ENCODE measurements at regions not wholly inside any gene's neighbourhood (a gene's known extent, or its start where the extent isn't known, plus 50 kb on each side); places are given as distances from the start of the nearest gene placed in this dataset.

DNA sequence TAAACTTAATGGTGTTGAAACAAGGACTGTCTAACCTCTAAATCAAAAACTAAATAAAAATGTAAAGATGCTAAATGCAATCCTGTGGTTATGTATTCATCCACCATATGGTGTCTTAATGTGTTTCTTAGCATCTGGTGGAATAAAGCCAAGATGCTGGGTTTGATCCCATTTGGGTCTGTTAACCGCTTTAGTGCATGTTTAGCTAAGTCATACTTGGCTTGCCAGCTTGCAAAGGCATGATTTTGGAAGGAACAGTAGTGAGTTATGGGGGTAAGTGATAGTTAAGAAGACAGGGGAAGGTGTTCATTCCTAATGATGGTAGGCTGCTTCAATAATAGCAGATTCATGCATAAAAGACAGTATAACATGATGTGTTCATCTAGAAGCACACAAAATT, 139.0 kb upstream of the SLC27A6 start:
- Histone ChIP-seq H3K9me3 (ENCODE audit: control insufficient read depth, low read depth, low read length) (no peaks in the 10 kb centered on the region), H3K9ac (ENCODE audit: control insufficient read depth, extremely low read depth, insufficient read depth, low read length) (no peak overlapping the region), H3K79me2 (ENCODE audit: control insufficient read depth, insufficient read depth, low read length) (no peaks in the 10 kb centered on the region), H3K4me1 (ENCODE audit: control insufficient read depth, extremely low read depth, insufficient read depth, low read length) (no peaks in the 10 kb centered on the region), H2AFZ (ENCODE audit: control insufficient read depth, low read length) (no peak overlapping the region), H3K9me1 (ENCODE audit: control insufficient read depth, extremely low read depth, insufficient read depth, low read length) (no peaks in the 10 kb centered on the region), H3K36me3 (ENCODE audit: control insufficient read depth in 2 of 2, extremely low read depth in 1 of 2, insufficient read depth in 2 of 2, low read length in 2 of 2) (no peaks in the 10 kb centered on the region), H3K4me2 (ENCODE audit: control insufficient read depth, extremely low read depth, insufficient read depth, low read depth, low read length) (no peak overlapping the region), H4K20me1 (ENCODE audit: control insufficient read depth, extremely low read depth, insufficient read depth, low read length) (no peaks in the 10 kb centered on the region), H3K27ac (ENCODE audit: control insufficient read depth, insufficient read depth, low read length) (no peak overlapping the region), H3K4me3 (ENCODE audit: control insufficient read depth in 2 of 3, extremely low read depth in 1 of 3, insufficient read depth in 2 of 3, low read depth in 1 of 3, low read length in 3 of 3) (no peak overlapping the region), H3K27me3 (ENCODE audit: control insufficient read depth, extremely low read depth, insufficient read depth, low read length) (no peaks in the 10 kb centered on the region)
- no peak for FAIRE-seq
- TF ChIP-seq, protein P1, sequence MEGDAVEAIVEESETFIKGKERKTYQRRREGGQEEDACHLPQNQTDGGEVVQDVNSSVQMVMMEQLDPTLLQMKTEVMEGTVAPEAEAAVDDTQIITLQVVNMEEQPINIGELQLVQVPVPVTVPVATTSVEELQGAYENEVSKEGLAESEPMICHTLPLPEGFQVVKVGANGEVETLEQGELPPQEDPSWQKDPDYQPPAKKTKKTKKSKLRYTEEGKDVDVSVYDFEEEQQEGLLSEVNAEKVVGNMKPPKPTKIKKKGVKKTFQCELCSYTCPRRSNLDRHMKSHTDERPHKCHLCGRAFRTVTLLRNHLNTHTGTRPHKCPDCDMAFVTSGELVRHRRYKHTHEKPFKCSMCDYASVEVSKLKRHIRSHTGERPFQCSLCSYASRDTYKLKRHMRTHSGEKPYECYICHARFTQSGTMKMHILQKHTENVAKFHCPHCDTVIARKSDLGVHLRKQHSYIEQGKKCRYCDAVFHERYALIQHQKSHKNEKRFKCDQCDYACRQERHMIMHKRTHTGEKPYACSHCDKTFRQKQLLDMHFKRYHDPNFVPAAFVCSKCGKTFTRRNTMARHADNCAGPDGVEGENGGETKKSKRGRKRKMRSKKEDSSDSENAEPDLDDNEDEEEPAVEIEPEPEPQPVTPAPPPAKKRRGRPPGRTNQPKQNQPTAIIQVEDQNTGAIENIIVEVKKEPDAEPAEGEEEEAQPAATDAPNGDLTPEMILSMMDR (optimal IDR thresholded peaks at IDR 0.05 in 1 of 3, IDR thresholded peaks at IDR 0.05 in 1 of 3, conservative IDR thresholded peaks at IDR 0.05 in 1 of 3; ENCODE audit: extremely low read depth in 1 of 3, insufficient read depth in 2 of 3, low read length in 3 of 3), result no peak
- no peak for TF ChIP-seq EZH2 (IDR thresholded peaks at IDR 0.05; ENCODE audit: low read length)
- dilution Hi-C loops (cut with MboI; ENCODE audit: extremely low pct_ligation_motif_present, low sequenced_read_pairs), result no loop called here
- DNase-seq (ENCODE audit: low read depth, low spot score), result no peak

DNA sequence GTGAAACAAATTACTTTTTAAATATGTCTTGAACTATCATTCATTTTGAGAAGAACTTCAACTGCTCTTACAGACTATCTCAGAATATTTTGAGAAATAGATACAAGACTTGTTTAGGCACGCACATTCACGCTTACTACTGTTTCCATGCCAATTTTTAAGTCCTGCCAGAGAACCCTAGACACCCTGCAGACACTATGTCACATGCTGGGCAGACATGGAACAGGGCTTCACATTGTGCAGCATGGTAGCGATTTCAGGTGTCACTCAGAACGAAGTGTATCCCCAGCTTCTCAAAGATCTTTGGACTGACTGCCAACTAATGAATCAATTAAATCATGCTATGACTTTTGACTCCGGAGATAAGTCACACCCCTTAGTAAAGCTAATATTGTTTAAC, 128.7 kb upstream of the SLC27A6 start:
- DNase-seq (ENCODE audit: low read depth, low spot score) (no peak), FAIRE-seq (no peak)
- no peaks in the 10 kb centered on the region for H3K27me3 ChIP-seq (ENCODE audit: control insufficient read depth, extremely low read depth, insufficient read depth, low read length)
- H3K36me3 ChIP-seq (ENCODE audit: control insufficient read depth in 2 of 2, extremely low read depth in 1 of 2, insufficient read depth in 2 of 2, low read length in 2 of 2), result no peaks in the 10 kb centered on the region
- no peaks in the 10 kb centered on the region for H3K4me1 ChIP-seq (ENCODE audit: control insufficient read depth, extremely low read depth, insufficient read depth, low read length)
- H3K4me3 ChIP-seq (ENCODE audit: control insufficient read depth in 2 of 3, extremely low read depth in 1 of 3, insufficient read depth in 2 of 3, low read depth in 1 of 3, low read length in 3 of 3), result no peak overlapping the region
- dilution Hi-C loops (cut with MboI; ENCODE audit: extremely low pct_ligation_motif_present, low sequenced_read_pairs), result no loop called here
- H3K9me3 ChIP-seq (ENCODE audit: control insufficient read depth, low read depth, low read length), result no peaks in the 10 kb centered on the region
- H3K9me1 ChIP-seq (ENCODE audit: control insufficient read depth, extremely low read depth, insufficient read depth, low read length), result no peaks in the 10 kb centered on the region
- H2AFZ ChIP-seq (ENCODE audit: control insufficient read depth, low read length), result no peak overlapping the region
- no peaks in the 10 kb centered on the region for H4K20me1 ChIP-seq (ENCODE audit: control insufficient read depth, extremely low read depth, insufficient read depth, low read length)
- H3K4me2 ChIP-seq (ENCODE audit: control insufficient read depth, extremely low read depth, insufficient read depth, low read depth, low read length), result no peak overlapping the region
- H3K9ac ChIP-seq (ENCODE audit: control insufficient read depth, extremely low read depth, insufficient read depth, low read length), result no peak overlapping the region
- TF ChIP-seq, protein P1 (optimal IDR thresholded peaks at IDR 0.05 in 1 of 3, IDR thresholded peaks at IDR 0.05 in 1 of 3, conservative IDR thresholded peaks at IDR 0.05 in 1 of 3; ENCODE audit: extremely low read depth in 1 of 3, insufficient read depth in 2 of 3, low read length in 3 of 3), result no peak
- no peak for TF ChIP-seq EZH2 (IDR thresholded peaks at IDR 0.05; ENCODE audit: low read length)
- H3K79me2 ChIP-seq (ENCODE audit: control insufficient read depth, insufficient read depth, low read length), result no peaks in the 10 kb centered on the region
- H3K27ac ChIP-seq (ENCODE audit: control insufficient read depth, insufficient read depth, low read length), result no peak overlapping the region
